NOMO-1 (cell line): ENCODE measurements at regions not wholly inside any gene's neighbourhood (a gene's known extent, or its start where the extent isn't known, plus 50 kb on each side); places are given as distances from the start of the nearest gene placed in this dataset.
"Not testable (repeated sequence)": the region's sequence is repeated elsewhere in the genome, so short reads cannot be mapped to it uniquely, and the experiment has no call there.

Source experiments
- DNase-seq, 2 experiments: peaks; one replicate each; lab custom pipeline; 2025; ENCODE audit not compliant: unreplicated experiment in 2 of 2; lab: John Stamatoyannopoulos, UW

GRCh38 chrX:23458957-23459356, 124.3 kb downstream of the PTCHD1 start:
- DNase-seq = not testable (repeated sequence)

- no peak for DNase-seq
Measured at GRCh38 chrX:23465105-23465791, 130.6 kb downstream of the PTCHD1 start.

- DNase-seq = no peak
Measured at GRCh38 chrX:23465985-23466384, 131.3 kb downstream of the PTCHD1 start.

- no peak for DNase-seq
Measured at GRCh38 chrX:23478056-23478455, 143.4 kb downstream of the PTCHD1 start.

- no peak for DNase-seq
Measured at GRCh38 chrX:23478561-23478960, 143.9 kb downstream of the PTCHD1 start.

GRCh38 chrX:23482561-23482960, 147.9 kb downstream of the PTCHD1 start:
- no peak for DNase-seq

- DNase-seq = no peak
Measured at GRCh38 chrX:23483396-23483795, 148.7 kb downstream of the PTCHD1 start.

- DNase-seq = no peak
Measured at GRCh38 chrX:23493941-23494374, 159.3 kb downstream of the PTCHD1 start.

GRCh38 chrX:23494741-23495140, 160.1 kb downstream of the PTCHD1 start:
- DNase-seq = no peak

- no peak for DNase-seq
Measured at GRCh38 chrX:23497919-23498318, 163.3 kb downstream of the PTCHD1 start.

- DNase-seq = no peak
Measured at GRCh38 chrX:23501974-23502373, 165.3 kb upstream of the PRDX4 start.

GRCh38 chrX:23503835-23504539, 163.3 kb upstream of the PRDX4 start:
- DNase-seq = no peak

GRCh38 chrX:23504540-23504884, 162.8 kb upstream of the PRDX4 start:
- no peak for DNase-seq

- no peak for DNase-seq
Measured at GRCh38 chrX:23504895-23505294, 162.4 kb upstream of the PRDX4 start.

- DNase-seq = no peak
Measured at GRCh38 chrX:23505531-23506303, 161.6 kb upstream of the PRDX4 start.

GRCh38 chrX:23509256-23509655, 158.0 kb upstream of the PRDX4 start:
- no peak for DNase-seq

GRCh38 chrX:23511793-23512192, 155.5 kb upstream of the PRDX4 start:
- DNase-seq = no peak

GRCh38 chrX:23513121-23513520, 154.2 kb upstream of the PRDX4 start:
- DNase-seq = no peak

GRCh38 chrX:23514082-23514481, 153.2 kb upstream of the PRDX4 start:
- no peak for DNase-seq

GRCh38 chrX:23515028-23515427, 152.3 kb upstream of the PRDX4 start:
- no peak for DNase-seq

GRCh38 chrX:23523026-23523657, 144.2 kb upstream of the PRDX4 start:
- DNase-seq = not testable (repeated sequence)
